GM12878 (cell line): ENCODE measurements at regions not wholly inside any gene's neighbourhood (a gene's known extent, or its start where the extent isn't known, plus 50 kb on each side); places are given as distances from the start of the nearest gene placed in this dataset.

Source experiments
- ATAC-seq: fragments of 200-7000 bp; cut with Tn5 transposase; 3 replicates; pipeline ENCODE4 v1.9.1; 2020; ENCODE audit warnings: mild to moderate bottlenecking, moderate library complexity
- BruUV-seq: library from RNA; stranded (reverse); fragments of 400-500 nt; replicated peaks from 2 replicates; lab custom pipeline; 2021; lab: Mats Ljungman, UMichigan
- CTCF ChIA-PET: fragments of 300-600 bp; sonication (Branson Sonifier 250); formaldehyde crosslinking; extraction: SDS; loops from one replicate; lab custom pipeline; 2021; ENCODE audit warnings: inconsistent platforms; lab: Yijun Ruan, JAX
- POLR2A ChIA-PET: fragments of 350-600 bp; formaldehyde crosslinking; extraction: SDS; loops from one replicate; lab custom pipeline; 2021; ENCODE audit warnings: inconsistent platforms; lab: Charles Lee
- RAD21 ChIA-PET: fragments of 300-600 bp; sonication (Branson Sonifier 250); formaldehyde crosslinking; loops from one replicate; lab custom pipeline; 2023; ENCODE audit warnings: antibody characterized with exemption; ENCODE audit not compliant: unreplicated experiment; lab: Charles Lee
- SMC1A ChIA-PET: fragments of 300-600 bp; sonication (Branson Sonifier 250); formaldehyde crosslinking; loops from one replicate; lab custom pipeline; 2023; ENCODE audit not compliant: unreplicated experiment, uncharacterized antibody; lab: Charles Lee
- DNase-seq: peaks from one replicate; pipeline ENCODE4 v3.0.0-alpha.2; 2011; ENCODE audit warnings: low read depth, low spot score
- FAIRE-seq: peaks from 3 replicates; lab custom pipeline; 2011; peaks lifted over from hg19 to GRCh38; lab: Jason Lieb, UNC
- H2AFZ ChIP-seq: 2 replicates; pipeline ENCODE4 v1.6.0; 2011; ENCODE audit warnings: low read depth, low read length, control low read depth; ENCODE audit not compliant: control insufficient read depth
- H3K27ac ChIP-seq: 2 replicates; pipeline ENCODE4 v1.5.1; 2011; ENCODE audit warnings: control low read depth; ENCODE audit not compliant: control insufficient read depth, insufficient read depth
- H3K27me3 ChIP-seq, 2 experiments: replicated peaks in 1 of 2; 2 replicates each; pipeline versions ENCODE4 v1.6.0 to v1.6.1; 2011; ENCODE audit warnings: low read length in 1 of 2; ENCODE audit not compliant: control insufficient read depth in 2 of 2, insufficient read depth in 2 of 2
- H3K36me3 ChIP-seq, 2 experiments: 2 replicates each; pipeline ENCODE4 v1.5.1; 2011; ENCODE audit warnings: low read length in 1 of 2; ENCODE audit not compliant: control insufficient read depth in 2 of 2, insufficient read depth in 2 of 2
- H3K4me1 ChIP-seq: 2 replicates; pipeline ENCODE4 v1.6.1; 2011; ENCODE audit warnings: mild to moderate bottlenecking, low read length, moderate library complexity, mixed read lengths; ENCODE audit not compliant: control insufficient read depth, insufficient read depth
- H3K4me2 ChIP-seq: 2 replicates; pipeline ENCODE4 v1.6.0; 2011; ENCODE audit warnings: control low read depth; ENCODE audit not compliant: control insufficient read depth, insufficient read depth
- H3K4me3 ChIP-seq: fragments of 200-600 bp; sonication (generic); 2 replicates; pipeline ENCODE4 v1.5.1; 2016
- H3K79me2 ChIP-seq: 2 replicates; pipeline ENCODE4 v1.6.0; 2011; ENCODE audit warnings: low read length; ENCODE audit not compliant: control insufficient read depth, insufficient read depth
- H3K9ac ChIP-seq: 2 replicates; pipeline ENCODE4 v1.8.0; 2011; ENCODE audit warnings: low read length, control low read depth, mixed read lengths; ENCODE audit not compliant: control insufficient read depth, insufficient read depth
- H3K9me3 ChIP-seq: replicated peaks from 3 replicates; pipeline ENCODE4 v1.5.1; 2011; ENCODE audit warnings: mild to moderate bottlenecking, low read length; ENCODE audit not compliant: control insufficient read depth, insufficient read depth
- H4K20me1 ChIP-seq: 2 replicates; pipeline ENCODE4 v1.6.0; 2011; ENCODE audit not compliant: control insufficient read depth, insufficient read depth
- GABPA ChIP-seq: IDR thresholded peaks from 2 replicates; pipeline ENCODE4 v1.6.1; 2014; ENCODE audit warnings: antibody characterized with exemption, low read depth, mild to moderate bottlenecking, inconsistent platforms
- HDAC2 ChIP-seq: fragments of 200-600 bp; sonication (generic); IDR thresholded peaks from 2 replicates; pipeline ENCODE4 v1.6.1; 2017
- MEF2B ChIP-seq: fragments of 450-650 bp; IDR thresholded peaks from 2 replicates; pipeline ENCODE4 v1.6.1; 2018; ENCODE audit warnings: mild to moderate bottlenecking, moderate library complexity; ENCODE audit not compliant: partially characterized antibody, poor library complexity, severe bottlenecking
- NFYB ChIP-seq: IDR thresholded peaks from 2 replicates; pipeline ENCODE4 v1.6.1; 2011; ENCODE audit warnings: low read depth, mild to moderate bottlenecking, low read length, improper control_type of control experiment, moderate library complexity; ENCODE audit not compliant: insufficient read depth
- NR2C1 ChIP-seq: fragments of 450-650 bp; IDR thresholded peaks from 2 replicates; pipeline ENCODE4 v1.6.1; 2017; ENCODE audit warnings: antibody characterized with exemption, mild to moderate bottlenecking, moderate library complexity
- NR2C2 ChIP-seq: IDR thresholded peaks from 2 replicates; pipeline ENCODE4 v1.6.1; 2011; ENCODE audit warnings: borderline replicate concordance, low read depth; ENCODE audit not compliant: control insufficient read depth, insufficient read length
- POLR2A ChIP-seq: IDR thresholded peaks from 2 replicates; pipeline ENCODE4 v1.6.1; 2011; ENCODE audit warnings: low read depth, mild to moderate bottlenecking, low read length
- TARDBP ChIP-seq: IDR thresholded peaks from 2 replicates; pipeline ENCODE4 v1.6.1; 2016; ENCODE audit warnings: borderline replicate concordance
- YY1 ChIP-seq: IDR thresholded peaks from 2 replicates; pipeline ENCODE4 v1.6.1; 2011; ENCODE audit warnings: low read depth, mild to moderate bottlenecking, low read length
- ZNF207 ChIP-seq: fragments of 450-650 bp; IDR thresholded peaks from 2 replicates; pipeline ENCODE4 v1.6.1; 2014; ENCODE audit warnings: antibody characterized with exemption, mild to moderate bottlenecking, borderline replicate concordance
- ZZZ3 ChIP-seq: IDR thresholded peaks from 2 replicates; pipeline ENCODE4 v1.6.1; 2011; ENCODE audit warnings: low read depth; ENCODE audit not compliant: control insufficient read depth, insufficient read length
- WGBS: methylation state at CpG from one replicate; pipeline ENCODE4 v1.1.6; 2016; ENCODE audit warnings: low lambda C conversion rate; ENCODE audit not compliant: insufficient replicate concordance, insufficient coverage; ENCODE audit errors: missing lambda C conversion rate; 5-methylcytosine and 5-hydroxymethylcytosine counted together
- in situ Hi-C: fragments of 300-500 bp; cut with MboI; formaldehyde crosslinking; loops from 9 replicates; pipeline ENCODE4 v1.14.3; 2018; ENCODE audit warnings: mixed read lengths
- intact Hi-C: fragments of 100-400 bp; cut with micrococcal nuclease; formaldehyde crosslinking; loops from one replicate; pipeline ENCODE4 v1.14.2; 2022; ENCODE audit not compliant: unreplicated experiment
- TF ChIP-seq, protein P1 (sequence below): fragments of 450-650 bp; IDR thresholded peaks from 2 replicates; pipeline ENCODE4 v1.6.1; 2017; ENCODE audit warnings: mild to moderate bottlenecking, moderate library complexity
- TF ChIP-seq, protein P2 (sequence below): fragments of 150-350 bp; IDR thresholded peaks from 2 replicates; pipeline ENCODE4 v1.6.1; 2016; ENCODE audit warnings: low read depth, low read length
- TF ChIP-seq, protein P3 (sequence below): IDR thresholded peaks from 2 replicates; pipeline ENCODE4 v1.6.1; 2012; ENCODE audit warnings: improper control_type of control experiment, low read depth, low read length; ENCODE audit not compliant: insufficient replicate concordance

DNA sequence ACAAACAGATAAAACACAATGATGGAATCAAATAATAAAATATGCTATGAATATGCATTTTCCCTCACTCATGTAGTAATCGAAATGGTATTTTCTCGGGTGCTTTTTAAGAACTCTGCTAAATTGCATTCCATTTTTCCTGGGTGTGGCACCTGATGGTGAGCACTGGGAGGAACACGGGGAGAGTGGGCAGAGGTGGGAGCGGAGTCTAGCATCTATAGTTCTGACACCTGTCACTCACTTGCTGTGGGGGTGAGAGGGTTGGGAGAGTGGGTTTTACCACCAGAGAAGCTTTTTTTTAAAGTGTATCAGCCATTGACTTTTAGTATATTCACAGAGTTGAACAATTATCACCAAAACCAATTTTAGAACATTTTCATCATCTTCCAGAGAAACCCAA is 73.4 kb upstream of the PGBD5 start:
- ChIA-PET POLR2A (no interaction called here), CTCF (no interaction called here), SMC1A (no interaction called here), RAD21 (no interaction called here)
- H3K79me2 ChIP-seq: no peaks in the 10 kb centered on the region
- H3K27me3 ChIP-seq: no peaks in the 10 kb centered on the region
- H3K9ac ChIP-seq: no peak overlapping the region
- in situ Hi-C loops (no loop called here), intact Hi-C loops (no loop called here)
- no peak overlapping the region for H3K4me2 ChIP-seq
- no peak for DNase-seq
- no peak for ATAC-seq
- no peaks in the 10 kb centered on the region for H3K4me1 ChIP-seq
- H3K9me3 ChIP-seq: no peaks in the 10 kb centered on the region
- BruUV-seq: no TSS peak
- FAIRE-seq: no peak
- no peak overlapping the region for H2AFZ ChIP-seq
- H4K20me1 ChIP-seq: no peaks in the 10 kb centered on the region
- WGBS: 69% methylated on average over 4 of the region's 4 CpGs
- no peaks in the 10 kb centered on the region for H3K36me3 ChIP-seq
- H3K4me3 ChIP-seq: no peak overlapping the region
- no peak overlapping the region for H3K27ac ChIP-seq
- TF ChIP-seq, protein P1, sequence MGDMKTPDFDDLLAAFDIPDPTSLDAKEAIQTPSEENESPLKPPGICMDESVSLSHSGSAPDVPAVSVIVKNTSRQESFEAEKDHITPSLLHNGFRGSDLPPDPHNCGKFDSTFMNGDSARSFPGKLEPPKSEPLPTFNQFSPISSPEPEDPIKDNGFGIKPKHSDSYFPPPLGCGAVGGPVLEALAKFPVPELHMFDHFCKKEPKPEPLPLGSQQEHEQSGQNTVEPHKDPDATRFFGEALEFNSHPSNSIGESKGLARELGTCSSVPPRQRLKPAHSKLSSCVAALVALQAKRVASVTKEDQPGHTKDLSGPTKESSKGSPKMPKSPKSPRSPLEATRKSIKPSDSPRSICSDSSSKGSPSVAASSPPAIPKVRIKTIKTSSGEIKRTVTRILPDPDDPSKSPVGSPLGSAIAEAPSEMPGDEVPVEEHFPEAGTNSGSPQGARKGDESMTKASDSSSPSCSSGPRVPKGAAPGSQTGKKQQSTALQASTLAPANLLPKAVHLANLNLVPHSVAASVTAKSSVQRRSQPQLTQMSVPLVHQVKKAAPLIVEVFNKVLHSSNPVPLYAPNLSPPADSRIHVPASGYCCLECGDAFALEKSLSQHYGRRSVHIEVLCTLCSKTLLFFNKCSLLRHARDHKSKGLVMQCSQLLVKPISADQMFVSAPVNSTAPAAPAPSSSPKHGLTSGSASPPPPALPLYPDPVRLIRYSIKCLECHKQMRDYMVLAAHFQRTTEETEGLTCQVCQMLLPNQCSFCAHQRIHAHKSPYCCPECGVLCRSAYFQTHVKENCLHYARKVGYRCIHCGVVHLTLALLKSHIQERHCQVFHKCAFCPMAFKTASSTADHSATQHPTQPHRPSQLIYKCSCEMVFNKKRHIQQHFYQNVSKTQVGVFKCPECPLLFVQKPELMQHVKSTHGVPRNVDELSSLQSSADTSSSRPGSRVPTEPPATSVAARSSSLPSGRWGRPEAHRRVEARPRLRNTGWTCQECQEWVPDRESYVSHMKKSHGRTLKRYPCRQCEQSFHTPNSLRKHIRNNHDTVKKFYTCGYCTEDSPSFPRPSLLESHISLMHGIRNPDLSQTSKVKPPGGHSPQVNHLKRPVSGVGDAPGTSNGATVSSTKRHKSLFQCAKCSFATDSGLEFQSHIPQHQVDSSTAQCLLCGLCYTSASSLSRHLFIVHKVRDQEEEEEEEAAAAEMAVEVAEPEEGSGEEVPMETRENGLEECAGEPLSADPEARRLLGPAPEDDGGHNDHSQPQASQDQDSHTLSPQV: no peak
- TF ChIP-seq YY1 (no peak), NR2C1 (no peak), NFYB (no peak), GABPA (no peak), ZZZ3 (no peak), NR2C2 (no peak), TARDBP (no peak), POLR2A (no peak), HDAC2 (no peak), ZNF207 (no peak), MEF2B (no peak)
- TF ChIP-seq, protein P2, sequence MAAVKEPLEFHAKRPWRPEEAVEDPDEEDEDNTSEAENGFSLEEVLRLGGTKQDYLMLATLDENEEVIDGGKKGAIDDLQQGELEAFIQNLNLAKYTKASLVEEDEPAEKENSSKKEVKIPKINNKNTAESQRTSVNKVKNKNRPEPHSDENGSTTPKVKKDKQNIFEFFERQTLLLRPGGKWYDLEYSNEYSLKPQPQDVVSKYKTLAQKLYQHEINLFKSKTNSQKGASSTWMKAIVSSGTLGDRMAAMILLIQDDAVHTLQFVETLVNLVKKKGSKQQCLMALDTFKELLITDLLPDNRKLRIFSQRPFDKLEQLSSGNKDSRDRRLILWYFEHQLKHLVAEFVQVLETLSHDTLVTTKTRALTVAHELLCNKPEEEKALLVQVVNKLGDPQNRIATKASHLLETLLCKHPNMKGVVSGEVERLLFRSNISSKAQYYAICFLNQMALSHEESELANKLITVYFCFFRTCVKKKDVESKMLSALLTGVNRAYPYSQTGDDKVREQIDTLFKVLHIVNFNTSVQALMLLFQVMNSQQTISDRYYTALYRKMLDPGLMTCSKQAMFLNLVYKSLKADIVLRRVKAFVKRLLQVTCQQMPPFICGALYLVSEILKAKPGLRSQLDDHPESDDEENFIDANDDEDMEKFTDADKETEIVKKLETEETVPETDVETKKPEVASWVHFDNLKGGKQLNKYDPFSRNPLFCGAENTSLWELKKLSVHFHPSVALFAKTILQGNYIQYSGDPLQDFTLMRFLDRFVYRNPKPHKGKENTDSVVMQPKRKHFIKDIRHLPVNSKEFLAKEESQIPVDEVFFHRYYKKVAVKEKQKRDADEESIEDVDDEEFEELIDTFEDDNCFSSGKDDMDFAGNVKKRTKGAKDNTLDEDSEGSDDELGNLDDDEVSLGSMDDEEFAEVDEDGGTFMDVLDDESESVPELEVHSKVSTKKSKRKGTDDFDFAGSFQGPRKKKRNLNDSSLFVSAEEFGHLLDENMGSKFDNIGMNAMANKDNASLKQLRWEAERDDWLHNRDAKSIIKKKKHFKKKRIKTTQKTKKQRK: no peak
- TF ChIP-seq, protein P3, sequence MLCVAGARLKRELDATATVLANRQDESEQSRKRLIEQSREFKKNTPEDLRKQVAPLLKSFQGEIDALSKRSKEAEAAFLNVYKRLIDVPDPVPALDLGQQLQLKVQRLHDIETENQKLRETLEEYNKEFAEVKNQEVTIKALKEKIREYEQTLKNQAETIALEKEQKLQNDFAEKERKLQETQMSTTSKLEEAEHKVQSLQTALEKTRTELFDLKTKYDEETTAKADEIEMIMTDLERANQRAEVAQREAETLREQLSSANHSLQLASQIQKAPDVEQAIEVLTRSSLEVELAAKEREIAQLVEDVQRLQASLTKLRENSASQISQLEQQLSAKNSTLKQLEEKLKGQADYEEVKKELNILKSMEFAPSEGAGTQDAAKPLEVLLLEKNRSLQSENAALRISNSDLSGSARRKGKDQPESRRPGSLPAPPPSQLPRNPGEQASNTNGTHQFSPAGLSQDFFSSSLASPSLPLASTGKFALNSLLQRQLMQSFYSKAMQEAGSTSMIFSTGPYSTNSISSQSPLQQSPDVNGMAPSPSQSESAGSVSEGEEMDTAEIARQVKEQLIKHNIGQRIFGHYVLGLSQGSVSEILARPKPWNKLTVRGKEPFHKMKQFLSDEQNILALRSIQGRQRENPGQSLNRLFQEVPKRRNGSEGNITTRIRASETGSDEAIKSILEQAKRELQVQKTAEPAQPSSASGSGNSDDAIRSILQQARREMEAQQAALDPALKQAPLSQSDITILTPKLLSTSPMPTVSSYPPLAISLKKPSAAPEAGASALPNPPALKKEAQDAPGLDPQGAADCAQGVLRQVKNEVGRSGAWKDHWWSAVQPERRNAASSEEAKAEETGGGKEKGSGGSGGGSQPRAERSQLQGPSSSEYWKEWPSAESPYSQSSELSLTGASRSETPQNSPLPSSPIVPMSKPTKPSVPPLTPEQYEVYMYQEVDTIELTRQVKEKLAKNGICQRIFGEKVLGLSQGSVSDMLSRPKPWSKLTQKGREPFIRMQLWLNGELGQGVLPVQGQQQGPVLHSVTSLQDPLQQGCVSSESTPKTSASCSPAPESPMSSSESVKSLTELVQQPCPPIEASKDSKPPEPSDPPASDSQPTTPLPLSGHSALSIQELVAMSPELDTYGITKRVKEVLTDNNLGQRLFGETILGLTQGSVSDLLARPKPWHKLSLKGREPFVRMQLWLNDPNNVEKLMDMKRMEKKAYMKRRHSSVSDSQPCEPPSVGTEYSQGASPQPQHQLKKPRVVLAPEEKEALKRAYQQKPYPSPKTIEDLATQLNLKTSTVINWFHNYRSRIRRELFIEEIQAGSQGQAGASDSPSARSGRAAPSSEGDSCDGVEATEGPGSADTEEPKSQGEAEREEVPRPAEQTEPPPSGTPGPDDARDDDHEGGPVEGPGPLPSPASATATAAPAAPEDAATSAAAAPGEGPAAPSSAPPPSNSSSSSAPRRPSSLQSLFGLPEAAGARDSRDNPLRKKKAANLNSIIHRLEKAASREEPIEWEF: no peak
